ENCODE measurements at regions not wholly inside any gene's neighbourhood (a gene's known extent, or its start where the extent isn't known, plus 50 kb on each side); places are given as distances from the start of the nearest gene placed in this dataset.

- Histone ChIP-seq H4K20me1 (ENCODE audit: insufficient read depth) (no peaks in the 10 kb centered on the region), H3K27me3 (ENCODE audit: insufficient read depth, low read depth) (no peaks in the 10 kb centered on the region), H2AFZ (no peak overlapping the region), H3K4me3 (no peak overlapping the region), H3K36me3 (ENCODE audit: low read depth) (no peaks in the 10 kb centered on the region), H3K4me2 (peak overlapping the region; percentile 31), H3K4me1 (replicated peaks; ENCODE audit: insufficient read depth) (peaks cover 10% of the 10 kb centered on the region), H3K9me3 (ENCODE audit: insufficient read depth, low read depth) (no peaks in the 10 kb centered on the region), H3K9me2 (ENCODE audit: insufficient read depth) (no peaks in the 10 kb centered on the region), H3K79me2 (ENCODE audit: low read depth) (no peaks in the 10 kb centered on the region), H3K27ac (no peak overlapping the region), H3F3A (ENCODE audit: insufficient read depth, low read depth) (no peaks in the 10 kb centered on the region)
- ChIA-PET CTCF (no interaction called here), POLR2A (ENCODE audit: unreplicated experiment) (no interaction called here)
- no peak for DNase-seq
- intact Hi-C loops (cut with micrococcal nuclease; ENCODE audit: unreplicated experiment): no loop called here
- no peak for TF ChIP-seq CTCF (conservative IDR thresholded peaks at IDR 0.05)
- no peak for TF ChIP-seq EZH2 (IDR thresholded peaks at IDR 0.05; ENCODE audit: low read depth)
- BruUV-seq (replicated peaks): no TSS peak
Observed at GRCh38 chr1:47618222-47618720, 180.4 kb downstream of the FOXD2 start.

GRCh38 chr1:47618830-47619229 lies 181.0 kb downstream of the FOXD2 start:
- H3K4me3 ChIP-seq: no peak overlapping the region
- intact Hi-C loops (cut with micrococcal nuclease; ENCODE audit: unreplicated experiment): no loop called here
- DNase-seq: peak; percentile 7 to 65
- H3K27ac ChIP-seq: no peak overlapping the region
- no peaks in the 10 kb centered on the region for H3F3A ChIP-seq (ENCODE audit: insufficient read depth, low read depth)
- no peak overlapping the region for H2AFZ ChIP-seq
- TF ChIP-seq EZH2 (IDR thresholded peaks at IDR 0.05; ENCODE audit: low read depth): no peak
- TF ChIP-seq CTCF (conservative IDR thresholded peaks at IDR 0.05): no peak
- H3K9me3 ChIP-seq (ENCODE audit: insufficient read depth, low read depth): no peaks in the 10 kb centered on the region
- H3K36me3 ChIP-seq (ENCODE audit: low read depth): no peaks in the 10 kb centered on the region
- no peaks in the 10 kb centered on the region for H3K9me2 ChIP-seq (ENCODE audit: insufficient read depth)
- H3K4me2 ChIP-seq: peak overlapping the region; percentile 31
- H3K4me1 ChIP-seq (replicated peaks; ENCODE audit: insufficient read depth): peaks cover 10% of the 10 kb centered on the region
- ChIA-PET CTCF (no interaction called here), POLR2A (ENCODE audit: unreplicated experiment) (no interaction called here)
- BruUV-seq (replicated peaks): no TSS peak
- no peaks in the 10 kb centered on the region for H3K79me2 ChIP-seq (ENCODE audit: low read depth)
- no peaks in the 10 kb centered on the region for H4K20me1 ChIP-seq (ENCODE audit: insufficient read depth)
- H3K27me3 ChIP-seq (ENCODE audit: insufficient read depth, low read depth): no peaks in the 10 kb centered on the region

- intact Hi-C loops (cut with micrococcal nuclease; ENCODE audit: unreplicated experiment): no loop called here
- H3K27me3 ChIP-seq (ENCODE audit: insufficient read depth, low read depth): no peaks in the 10 kb centered on the region
- peaks cover 10% of the 10 kb centered on the region for H3K4me1 ChIP-seq (replicated peaks; ENCODE audit: insufficient read depth)
- DNase-seq: no peak
- no peak overlapping the region for H2AFZ ChIP-seq
- BruUV-seq (replicated peaks): no TSS peak
- no peaks in the 10 kb centered on the region for H4K20me1 ChIP-seq (ENCODE audit: insufficient read depth)
- H3K9me3 ChIP-seq (ENCODE audit: insufficient read depth, low read depth): no peaks in the 10 kb centered on the region
- H3K36me3 ChIP-seq (ENCODE audit: low read depth): no peaks in the 10 kb centered on the region
- TF ChIP-seq CTCF (conservative IDR thresholded peaks at IDR 0.05) (no peak), EZH2 (IDR thresholded peaks at IDR 0.05; ENCODE audit: low read depth) (no peak)
- H3K4me3 ChIP-seq: no peak overlapping the region
- no peak overlapping the region for H3K27ac ChIP-seq
- H3K9me2 ChIP-seq (ENCODE audit: insufficient read depth): no peaks in the 10 kb centered on the region
- ChIA-PET CTCF (interaction anchor here (0.6 kb wide), 1 partner anchor 20 kb away, joined by 3 read pairs; no protein-coding TSS in a partner anchor), POLR2A (ENCODE audit: unreplicated experiment) (no interaction called here)
- no peak overlapping the region for H3K4me2 ChIP-seq
- H3F3A ChIP-seq (ENCODE audit: insufficient read depth, low read depth): no peaks in the 10 kb centered on the region
- no peaks in the 10 kb centered on the region for H3K79me2 ChIP-seq (ENCODE audit: low read depth)
Observed at GRCh38 chr1:47621483-47621882, 183.6 kb downstream of the FOXD2 start.
